NCI-H748 treated with DMSO at 0.1 percent for 48 hours (cell line): ENCODE measurements at regions not wholly inside any gene's neighbourhood (a gene's known extent, or its start where the extent isn't known, plus 50 kb on each side); places are given as distances from the start of the nearest gene placed in this dataset.
"Not testable (repeated sequence)": the region's sequence is repeated elsewhere in the genome, so short reads cannot be mapped to it uniquely, and the experiment has no call there.

Experiments used
- DNase-seq: peaks from one replicate; lab custom pipeline; 2025; lab: John Stamatoyannopoulos, UW

GRCh38 chr1:213531369-213532310 lies 456.1 kb upstream of the PROX1 start:
- DNase-seq = no peak

- DNase-seq = no peak
Measured at GRCh38 chr1:213533125-213533524, 454.6 kb upstream of the PROX1 start.

DNA sequence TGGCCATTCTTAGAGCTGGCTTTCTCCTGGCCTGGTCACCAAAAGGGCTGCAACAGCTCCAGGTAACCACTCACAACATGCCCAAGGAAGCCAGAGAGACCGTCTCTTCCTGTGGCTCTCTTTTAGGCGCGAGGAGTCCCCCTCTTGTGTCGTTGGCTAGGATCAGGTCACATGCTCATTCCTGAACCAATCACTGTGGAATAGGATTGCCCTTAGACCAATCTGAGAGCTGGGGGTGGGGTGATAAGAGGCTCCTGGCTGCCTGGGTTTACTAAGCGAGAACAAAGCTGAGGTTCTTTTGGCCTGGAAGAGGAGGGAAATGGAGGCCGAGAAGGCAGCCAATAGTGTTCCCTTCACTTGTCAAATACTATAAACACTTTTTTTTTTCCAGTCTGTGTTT lies 452.1 kb upstream of the PROX1 start:
- no peak for DNase-seq

GRCh38 chr1:213538251-213538650 lies 449.5 kb upstream of the PROX1 start:
- no peak for DNase-seq

DNA sequence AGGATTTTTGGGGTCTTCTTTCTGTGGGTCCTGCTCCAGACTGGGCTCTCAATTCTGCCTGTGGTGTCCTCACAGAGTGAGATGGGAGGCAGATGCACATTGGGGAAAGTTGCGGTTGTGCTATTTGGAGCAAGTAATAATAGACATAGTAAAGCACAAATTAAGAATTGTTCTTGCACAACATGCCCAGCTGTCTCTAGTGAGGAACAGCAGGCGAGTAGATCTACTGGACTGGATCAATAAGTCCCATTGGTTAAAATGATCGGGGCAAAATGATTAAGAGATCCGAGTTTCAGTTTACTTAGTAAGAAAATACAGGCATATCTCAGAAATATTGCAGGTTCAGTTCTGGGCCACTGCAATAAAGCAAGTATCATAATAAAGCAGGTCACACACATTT lies 448.3 kb upstream of the PROX1 start:
- DNase-seq = no peak

- no peak for DNase-seq
Measured at GRCh38 chr1:213541641-213542040, 446.1 kb upstream of the PROX1 start.

DNA sequence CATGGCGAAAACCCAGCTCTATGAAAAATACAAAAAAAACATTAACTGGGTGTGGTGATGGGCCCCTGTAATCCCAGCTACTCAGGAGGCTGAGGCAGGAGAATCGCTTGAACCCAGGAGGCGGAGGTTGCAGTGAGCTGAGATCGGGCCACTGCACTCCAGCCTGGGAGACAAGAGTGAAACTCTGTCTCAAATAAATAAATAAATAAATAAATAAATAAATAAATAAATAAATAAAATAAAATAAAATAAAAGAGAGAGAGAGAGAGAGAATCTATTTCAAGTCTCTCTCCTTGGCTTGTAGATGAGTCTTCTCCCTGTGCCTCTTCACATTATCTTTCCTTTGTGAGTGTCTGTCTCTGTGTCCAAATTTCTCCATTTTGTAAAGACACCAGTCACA lies 442.6 kb upstream of the PROX1 start:
- DNase-seq = not testable (repeated sequence)

DNA sequence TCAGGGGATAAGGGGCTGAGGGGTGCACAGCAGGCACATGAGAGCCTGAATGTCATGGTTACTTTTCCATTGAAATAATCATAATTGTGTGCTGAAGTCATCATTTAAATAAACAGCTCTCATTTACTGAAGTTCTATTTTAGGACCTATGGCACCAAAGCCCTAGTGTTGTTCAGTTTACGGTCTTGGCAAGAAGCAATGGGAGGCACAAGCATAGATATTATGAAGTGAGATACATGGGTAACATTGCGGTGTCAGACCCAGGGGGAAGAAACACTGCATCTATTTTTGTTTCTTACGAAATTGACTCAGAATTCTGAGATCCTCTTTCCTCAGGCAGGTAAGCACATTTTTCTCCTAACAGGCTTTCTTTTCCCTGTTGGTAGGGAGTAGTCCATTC lies 437.8 kb upstream of the PROX1 start:
- DNase-seq = no peak

GRCh38 chr1:213550804-213551203 lies 437.0 kb upstream of the PROX1 start:
- no peak for DNase-seq

DNA sequence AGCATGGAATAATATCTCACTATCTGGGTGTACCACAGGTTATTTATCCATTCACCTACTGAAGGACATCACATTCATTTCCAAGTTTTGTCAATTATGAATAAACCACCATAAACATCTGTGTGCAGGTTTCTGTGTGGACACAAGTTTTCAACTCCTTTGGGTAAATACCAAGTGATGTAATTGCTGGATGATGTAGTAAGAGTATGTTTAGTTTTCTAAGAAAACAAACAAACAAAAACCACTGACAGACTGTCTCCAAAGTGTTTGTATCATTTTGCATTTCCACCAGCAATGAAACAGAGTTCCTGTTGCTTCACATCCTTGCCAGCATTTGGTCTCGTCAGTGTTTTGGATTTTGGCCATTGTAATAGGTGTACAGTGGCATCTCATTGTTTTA lies 435.7 kb upstream of the PROX1 start:
- no peak for DNase-seq

DNA sequence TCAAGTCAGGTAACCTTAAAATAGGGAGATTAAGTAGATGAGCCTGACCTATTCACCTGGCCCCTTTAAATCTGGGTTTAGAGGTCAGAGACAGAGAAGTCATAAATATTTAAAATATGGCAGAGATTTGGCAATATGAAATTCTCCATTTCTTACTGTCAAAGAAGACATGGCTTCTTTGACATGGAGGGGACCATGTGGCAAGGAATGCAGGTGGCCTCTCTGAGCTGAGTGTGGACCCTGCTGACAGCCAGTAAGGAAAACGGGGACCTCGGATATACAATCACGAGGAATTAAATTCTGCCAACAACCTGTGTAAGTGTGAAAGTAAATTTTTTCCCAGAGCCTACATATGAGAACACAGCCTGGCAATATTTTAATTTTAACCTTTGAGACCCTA lies 427.5 kb upstream of the PROX1 start:
- DNase-seq = no peak

DNA sequence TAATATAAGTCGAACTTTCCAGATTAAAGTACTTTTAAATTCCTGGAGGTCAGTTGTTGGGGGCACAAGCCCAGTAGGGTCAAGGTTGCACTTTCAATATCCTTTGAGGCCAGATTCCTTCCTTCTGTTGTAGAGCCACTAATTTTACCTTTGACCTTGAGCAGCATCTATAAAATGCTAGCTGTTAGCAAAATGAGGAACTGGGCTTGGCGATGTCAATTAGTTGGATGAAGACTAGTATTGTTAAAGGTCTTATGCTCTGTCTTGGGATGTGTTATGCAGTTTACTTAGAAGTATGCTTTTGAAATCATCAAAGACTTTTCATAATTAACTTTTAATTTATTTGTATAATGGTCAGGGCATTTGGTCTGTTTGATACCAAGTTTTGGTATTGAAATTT lies 425.9 kb upstream of the PROX1 start:
- no peak for DNase-seq

DNA sequence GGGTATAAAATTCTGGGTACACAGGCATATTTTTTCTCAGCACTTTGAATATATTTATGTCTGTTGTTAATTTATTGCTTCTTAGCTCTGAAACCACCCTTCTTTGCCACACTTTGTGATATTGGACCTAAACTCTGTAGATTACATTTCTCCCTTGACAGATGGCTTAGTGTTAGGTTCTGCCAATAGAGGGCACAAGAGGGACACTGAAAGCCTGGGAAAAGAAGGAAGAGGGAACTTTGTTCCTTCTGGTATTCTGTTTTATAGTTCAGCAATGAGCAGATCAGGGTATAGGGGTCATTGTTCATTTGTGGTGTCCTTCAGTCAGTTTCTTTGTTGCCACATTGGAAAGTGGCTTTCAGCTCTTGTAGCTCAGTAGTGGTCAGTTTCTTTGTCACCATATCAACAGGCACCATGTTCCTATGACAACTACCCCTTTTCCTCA lies 423.5 kb upstream of the PROX1 start:
- peak; percentile 41 for DNase-seq

- DNase-seq = peak; percentile 84
Measured at GRCh38 chr1:213568929-213569815, 418.6 kb upstream of the PROX1 start.

DNA sequence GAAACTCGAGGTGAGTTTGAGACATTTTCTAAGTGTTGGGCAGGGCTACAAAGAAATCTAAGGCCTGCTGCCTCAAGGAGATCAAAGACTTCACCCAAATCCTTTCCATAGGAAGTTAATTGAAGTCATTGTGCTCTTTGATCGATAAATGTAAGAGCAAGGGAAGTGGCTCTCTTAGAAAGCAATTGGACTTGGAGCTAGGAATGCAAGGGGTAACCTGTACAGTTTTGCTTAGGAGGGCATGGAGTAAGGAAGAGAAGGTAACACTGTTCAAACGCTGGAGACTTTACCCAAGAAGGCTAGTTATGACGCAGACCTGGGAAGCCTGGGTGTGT lies 418.0 kb upstream of the PROX1 start:
- no peak for DNase-seq

- no peak for DNase-seq
Measured at GRCh38 chr1:213570487-213570886, 417.3 kb upstream of the PROX1 start.

DNA sequence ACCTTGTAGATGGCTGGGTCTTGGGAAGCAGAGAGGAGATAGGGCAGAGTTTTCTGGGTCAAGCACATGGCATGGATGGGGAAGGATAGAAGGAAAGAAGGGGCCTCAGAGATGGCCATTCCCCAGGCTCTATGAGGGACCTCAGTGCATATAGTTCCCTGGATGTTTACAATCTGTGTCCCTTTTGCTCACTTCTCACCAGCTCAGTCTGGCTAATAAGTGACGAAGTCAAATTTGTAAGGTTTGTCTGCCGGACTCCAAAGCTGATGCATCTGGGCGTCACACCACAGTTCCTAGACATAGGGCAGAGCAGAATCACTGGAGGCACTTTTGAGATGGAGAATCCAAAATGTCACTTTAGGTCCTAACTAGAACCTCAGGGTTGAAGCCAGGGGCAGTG lies 416.4 kb upstream of the PROX1 start:
- no peak for DNase-seq

GRCh38 chr1:213571843-213572242 lies 415.9 kb upstream of the PROX1 start:
- no peak for DNase-seq

GRCh38 chr1:213572912-213573647 lies 414.7 kb upstream of the PROX1 start:
- DNase-seq = no peak

- DNase-seq = no peak
Measured at GRCh38 chr1:213573648-213574009, 414.1 kb upstream of the PROX1 start.

DNA sequence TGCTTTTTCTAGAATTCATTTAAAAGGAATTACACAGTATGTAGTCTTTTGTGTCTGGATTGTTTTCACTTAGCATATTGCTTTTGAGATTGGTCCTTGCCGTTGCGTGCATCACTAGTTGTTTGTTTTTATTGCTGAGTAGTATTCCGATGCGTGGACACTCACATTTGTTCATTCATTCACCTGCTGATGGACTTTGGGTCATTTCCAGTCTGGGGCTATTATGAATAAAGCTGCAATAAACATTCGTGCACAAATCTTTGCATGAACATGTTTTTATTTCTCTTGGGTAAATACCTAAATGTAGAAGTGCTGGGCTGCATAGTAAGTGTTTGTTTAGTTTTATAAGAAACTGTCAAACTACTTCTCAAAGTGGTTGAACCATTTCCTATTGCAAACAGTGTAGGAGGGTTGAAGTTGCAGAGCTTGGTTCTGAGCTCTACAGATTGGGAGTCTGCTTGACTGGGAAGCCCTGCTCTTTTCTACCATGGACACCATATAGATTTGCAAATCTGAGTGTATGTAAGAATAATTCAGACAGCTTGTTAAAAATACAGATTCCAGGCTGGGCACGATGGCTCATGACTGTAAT lies 404.7 kb upstream of the PROX1 start:
- DNase-seq = no peak

- no peak for DNase-seq
Measured at GRCh38 chr1:213584272-213584671, 403.5 kb upstream of the PROX1 start.
